Prostate gland (tissue), 2 donors: ENCODE measurements at regions not wholly inside any gene's neighbourhood (a gene's known extent, or its start where the extent isn't known, plus 50 kb on each side); places are given as distances from the start of the nearest gene placed in this dataset.

Experiments
- POLR2A ChIP-seq: fragments of 450-650 bp; IDR thresholded peaks from one replicate; pipeline ENCODE4 v1.6.1; 2016; ENCODE audit warnings: antibody characterized with exemption, mild to moderate bottlenecking
- TF ChIP-seq, protein P1 (sequence below), 4 experiments: fragments of 200-600 bp in 2 of 4; fragments of 450-650 bp in 2 of 4; sonication (generic) in 2 of 4; IDR thresholded peaks; 1 replicate in 3 of 4; 2 replicates in 1 of 4; pipeline ENCODE4 v1.5.1; 2016 to 2019; ENCODE audit warnings: antibody characterized with exemption in 4 of 4, mild to moderate bottlenecking in 2 of 4, moderate library complexity in 2 of 4

- TF ChIP-seq, protein P1, sequence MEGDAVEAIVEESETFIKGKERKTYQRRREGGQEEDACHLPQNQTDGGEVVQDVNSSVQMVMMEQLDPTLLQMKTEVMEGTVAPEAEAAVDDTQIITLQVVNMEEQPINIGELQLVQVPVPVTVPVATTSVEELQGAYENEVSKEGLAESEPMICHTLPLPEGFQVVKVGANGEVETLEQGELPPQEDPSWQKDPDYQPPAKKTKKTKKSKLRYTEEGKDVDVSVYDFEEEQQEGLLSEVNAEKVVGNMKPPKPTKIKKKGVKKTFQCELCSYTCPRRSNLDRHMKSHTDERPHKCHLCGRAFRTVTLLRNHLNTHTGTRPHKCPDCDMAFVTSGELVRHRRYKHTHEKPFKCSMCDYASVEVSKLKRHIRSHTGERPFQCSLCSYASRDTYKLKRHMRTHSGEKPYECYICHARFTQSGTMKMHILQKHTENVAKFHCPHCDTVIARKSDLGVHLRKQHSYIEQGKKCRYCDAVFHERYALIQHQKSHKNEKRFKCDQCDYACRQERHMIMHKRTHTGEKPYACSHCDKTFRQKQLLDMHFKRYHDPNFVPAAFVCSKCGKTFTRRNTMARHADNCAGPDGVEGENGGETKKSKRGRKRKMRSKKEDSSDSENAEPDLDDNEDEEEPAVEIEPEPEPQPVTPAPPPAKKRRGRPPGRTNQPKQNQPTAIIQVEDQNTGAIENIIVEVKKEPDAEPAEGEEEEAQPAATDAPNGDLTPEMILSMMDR (IDR thresholded peaks at IDR 0.05) = no peak
- no peak for TF ChIP-seq POLR2A
Measured at GRCh38 chr13:34078334-34078999, 260.5 kb downstream of the RFC3 start.
